ENCODE measurements at regions not wholly inside any gene's neighbourhood (a gene's known extent, or its start where the extent isn't known, plus 50 kb on each side); places are given as distances from the start of the nearest gene placed in this dataset.

GRCh38 chr5:29794141-29794787 lies 1399.2 kb upstream of the CDH6 start:
- no peak for DNase-seq

- DNase-seq = no peak
Measured at GRCh38 chr5:29790281-29790680, 1403.2 kb upstream of the CDH6 start.

- no peak for DNase-seq
Measured at GRCh38 chr5:29780401-29780800, 1413.1 kb upstream of the CDH6 start.

- DNase-seq = no peak
Measured at GRCh38 chr5:29779141-29779540, 1414.3 kb upstream of the CDH6 start.

GRCh38 chr5:29777373-29777772 lies 1416.1 kb upstream of the CDH6 start:
- DNase-seq = no peak

- DNase-seq = no peak
Measured at GRCh38 chr5:29770936-29771335, 1422.5 kb upstream of the CDH6 start.

- DNase-seq = no peak
Measured at GRCh38 chr5:29769474-29769873, 1424.0 kb upstream of the CDH6 start.

- DNase-seq = no peak
Measured at GRCh38 chr5:29758986-29759421, 1434.5 kb upstream of the CDH6 start.

GRCh38 chr5:29750453-29750852 lies 1443.0 kb upstream of the CDH6 start:
- no peak for DNase-seq

GRCh38 chr5:29744618-29745017 lies 1448.9 kb upstream of the CDH6 start:
- DNase-seq = no peak

- DNase-seq = no peak
Measured at GRCh38 chr5:29720954-29721353, 1472.5 kb upstream of the CDH6 start.

GRCh38 chr5:29719171-29719570 lies 1474.3 kb upstream of the CDH6 start:
- DNase-seq = no peak

- DNase-seq = no peak
Measured at GRCh38 chr5:29715167-29715566, 1478.3 kb upstream of the CDH6 start.

GRCh38 chr5:29702875-29703274 lies 1490.6 kb upstream of the CDH6 start:
- no peak for DNase-seq

GRCh38 chr5:29701600-29701999 lies 1491.9 kb upstream of the CDH6 start:
- DNase-seq = no peak

GRCh38 chr5:29697785-29698414 lies 1495.6 kb upstream of the CDH6 start:
- DNase-seq = no peak

GRCh38 chr5:29697278-29697677 lies 1496.2 kb upstream of the CDH6 start:
- DNase-seq = no peak

GRCh38 chr5:29672678-29673077 lies 1520.8 kb upstream of the CDH6 start:
- no peak for DNase-seq

- no peak for DNase-seq
Measured at GRCh38 chr5:29662876-29663275, 1530.6 kb upstream of the CDH6 start.

- no peak for DNase-seq
Measured at GRCh38 chr5:29654954-29655353, 1538.5 kb upstream of the CDH6 start.

- no peak for DNase-seq
Measured at GRCh38 chr5:29649321-29649720, 1544.2 kb upstream of the CDH6 start.

GRCh38 chr5:29642601-29643000 lies 1550.9 kb upstream of the CDH6 start:
- DNase-seq = no peak

GRCh38 chr5:29614206-29614605 lies 1579.3 kb upstream of the CDH6 start:
- DNase-seq = no peak

GRCh38 chr5:29588236-29588635 lies 1605.2 kb upstream of the CDH6 start:
- DNase-seq = no peak

- DNase-seq = no peak
Measured at GRCh38 chr5:29587832-29588231, 1605.7 kb upstream of the CDH6 start.

Data from NCI-H1417 treated with DMSO at 0.1 percent for 48 hours (cell line).